ENCODE measurements at regions not wholly inside any gene's neighbourhood (a gene's known extent, or its start where the extent isn't known, plus 50 kb on each side); places are given as distances from the start of the nearest gene placed in this dataset.

DNA sequence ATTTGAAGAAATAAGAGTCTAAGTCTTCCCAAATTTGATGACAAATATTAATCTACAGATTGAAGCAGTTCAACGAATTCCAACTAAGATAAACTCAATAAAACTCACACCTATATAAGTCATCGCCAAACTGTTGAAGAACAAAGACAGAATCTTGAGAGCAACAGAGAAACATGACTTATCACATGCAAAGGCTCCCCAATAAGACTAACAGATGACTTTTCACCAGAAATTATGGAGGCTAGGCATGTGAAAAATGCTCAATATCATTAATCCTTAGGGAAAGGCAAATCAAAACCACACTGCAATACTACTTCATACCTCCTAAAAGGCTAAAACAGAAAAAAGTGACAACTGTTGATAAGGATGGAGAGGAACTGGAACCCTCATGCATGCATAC, 517.6 kb upstream of the SUCLG2 start:
- 76% methylated on average over 2 of the region's 2 CpGs for WGBS
- no peaks in the 10 kb centered on the region for H3K27me3 ChIP-seq
- H3K4me1 ChIP-seq = no peaks in the 10 kb centered on the region
- intact Hi-C loops (cut with DNase I) = no loop called here
- no peak for DNase-seq (ENCODE audit: extremely low spot score)
- peaks cover 0 to 36% (median 20%) of the 10 kb centered on the region in 4 donors for H3K9me3 ChIP-seq
- no peak for TF ChIP-seq POLR2A (IDR thresholded peaks at IDR 0.05; ENCODE audit: low read depth)
- no peak for TF ChIP-seq POLR2AphosphoS5 (IDR thresholded peaks at IDR 0.05)
- TF ChIP-seq, protein P1, sequence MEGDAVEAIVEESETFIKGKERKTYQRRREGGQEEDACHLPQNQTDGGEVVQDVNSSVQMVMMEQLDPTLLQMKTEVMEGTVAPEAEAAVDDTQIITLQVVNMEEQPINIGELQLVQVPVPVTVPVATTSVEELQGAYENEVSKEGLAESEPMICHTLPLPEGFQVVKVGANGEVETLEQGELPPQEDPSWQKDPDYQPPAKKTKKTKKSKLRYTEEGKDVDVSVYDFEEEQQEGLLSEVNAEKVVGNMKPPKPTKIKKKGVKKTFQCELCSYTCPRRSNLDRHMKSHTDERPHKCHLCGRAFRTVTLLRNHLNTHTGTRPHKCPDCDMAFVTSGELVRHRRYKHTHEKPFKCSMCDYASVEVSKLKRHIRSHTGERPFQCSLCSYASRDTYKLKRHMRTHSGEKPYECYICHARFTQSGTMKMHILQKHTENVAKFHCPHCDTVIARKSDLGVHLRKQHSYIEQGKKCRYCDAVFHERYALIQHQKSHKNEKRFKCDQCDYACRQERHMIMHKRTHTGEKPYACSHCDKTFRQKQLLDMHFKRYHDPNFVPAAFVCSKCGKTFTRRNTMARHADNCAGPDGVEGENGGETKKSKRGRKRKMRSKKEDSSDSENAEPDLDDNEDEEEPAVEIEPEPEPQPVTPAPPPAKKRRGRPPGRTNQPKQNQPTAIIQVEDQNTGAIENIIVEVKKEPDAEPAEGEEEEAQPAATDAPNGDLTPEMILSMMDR (IDR thresholded peaks at IDR 0.05) = no peak
- no peak for TF ChIP-seq EP300 (IDR thresholded peaks at IDR 0.05)
- no peak overlapping the region for H3K27ac ChIP-seq (replicated peaks in 1 of 4)
- no peaks in the 10 kb centered on the region for H3K36me3 ChIP-seq
- H3K4me3 ChIP-seq = no peak overlapping the region

DNA sequence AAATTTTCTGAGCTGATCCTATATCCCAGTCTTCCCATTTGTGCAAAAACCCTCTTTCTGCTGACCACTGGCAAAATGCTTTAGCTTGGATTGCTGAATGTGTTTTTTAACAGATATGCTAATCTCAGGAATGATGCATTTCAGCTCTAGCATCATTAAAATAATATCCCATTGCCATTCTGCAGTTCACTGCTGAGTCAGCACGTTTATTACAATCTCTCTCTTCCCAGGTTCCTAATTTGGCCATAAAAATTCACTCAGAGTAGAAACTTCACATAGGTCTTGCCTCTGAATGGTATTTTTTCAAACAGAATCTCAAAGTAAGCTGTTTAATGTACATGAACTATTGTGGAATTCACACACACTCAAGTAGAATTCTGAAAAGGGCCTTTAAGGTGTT, 509.6 kb upstream of the SUCLG2 start:
- Histone ChIP-seq H3K27me3 (no peaks in the 10 kb centered on the region), H3K4me3 (no peak overlapping the region), H3K9me3 (no peaks in the 10 kb centered on the region), H3K4me1 (no peaks in the 10 kb centered on the region), H3K27ac (replicated peaks in 1 of 4) (no peak overlapping the region), H3K36me3 (no peaks in the 10 kb centered on the region)
- TF ChIP-seq POLR2A (IDR thresholded peaks at IDR 0.05; ENCODE audit: low read depth) = no peak
- TF ChIP-seq, protein P1 (IDR thresholded peaks at IDR 0.05) = no peak
- no peak for TF ChIP-seq EP300 (IDR thresholded peaks at IDR 0.05)
- TF ChIP-seq POLR2AphosphoS5 (IDR thresholded peaks at IDR 0.05) = no peak
- WGBS = 70% methylated on average over 1 of the region's 1 CpG
- intact Hi-C loops (cut with DNase I) = no loop called here
- no peak for DNase-seq (ENCODE audit: extremely low spot score)

DNA sequence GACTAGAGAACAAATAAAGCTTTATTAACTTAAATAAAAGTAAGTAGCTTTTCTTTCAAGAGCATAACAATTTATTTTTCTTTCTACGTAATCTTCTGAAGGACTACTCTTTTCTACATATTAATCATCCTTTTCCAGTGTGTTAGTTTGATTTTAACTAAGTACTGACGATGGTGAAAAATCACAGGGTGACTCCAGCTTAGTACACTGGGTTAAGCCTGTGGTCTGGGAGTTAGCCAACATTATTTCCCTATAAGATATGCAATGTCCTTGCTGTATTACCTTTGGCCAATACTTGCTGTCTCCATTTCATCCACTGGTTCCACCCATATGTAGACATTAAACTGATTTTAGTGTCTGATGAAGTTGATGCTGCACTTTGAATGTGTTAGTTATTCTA, 508.6 kb upstream of the SUCLG2 start:
- H3K4me1 ChIP-seq = no peaks in the 10 kb centered on the region
- 53% methylated on average over 2 of the region's 2 CpGs for WGBS
- intact Hi-C loops (cut with DNase I) = no loop called here
- H3K4me3 ChIP-seq = no peak overlapping the region
- TF ChIP-seq, protein P1 (IDR thresholded peaks at IDR 0.05) = no peak
- no peak for TF ChIP-seq POLR2AphosphoS5 (IDR thresholded peaks at IDR 0.05)
- TF ChIP-seq EP300 (IDR thresholded peaks at IDR 0.05) = no peak
- TF ChIP-seq POLR2A (IDR thresholded peaks at IDR 0.05; ENCODE audit: low read depth) = no peak
- no peak overlapping the region for H3K27ac ChIP-seq (replicated peaks in 1 of 4)
- DNase-seq (ENCODE audit: extremely low spot score) = no peak
- no peaks in the 10 kb centered on the region for H3K27me3 ChIP-seq
- no peaks in the 10 kb centered on the region for H3K36me3 ChIP-seq
- no peaks in the 10 kb centered on the region for H3K9me3 ChIP-seq

DNA sequence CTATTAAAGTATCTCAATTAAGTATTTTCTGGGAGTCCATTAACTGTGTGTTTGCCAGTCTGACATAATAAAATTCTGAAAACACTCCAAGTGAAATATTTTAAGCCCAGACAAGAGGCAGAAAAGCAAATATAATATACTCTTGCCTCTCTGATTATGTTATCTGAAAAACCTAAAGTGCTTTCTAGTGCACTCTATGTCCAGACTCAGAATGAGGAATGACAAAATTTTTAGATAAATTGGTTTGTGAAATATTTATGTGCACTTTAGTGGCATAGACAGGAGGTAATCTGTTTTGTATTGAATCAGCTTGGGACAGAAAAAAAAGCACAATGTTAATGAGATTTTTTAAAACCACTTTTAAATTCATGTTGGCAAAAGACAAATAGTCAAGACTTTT, 508.2 kb upstream of the SUCLG2 start:
- TF ChIP-seq POLR2A (IDR thresholded peaks at IDR 0.05; ENCODE audit: low read depth) (no peak), EP300 (IDR thresholded peaks at IDR 0.05) (no peak), POLR2AphosphoS5 (IDR thresholded peaks at IDR 0.05) (no peak)
- TF ChIP-seq, protein P1 (IDR thresholded peaks at IDR 0.05) = no peak
- intact Hi-C loops (cut with DNase I) = no loop called here
- Histone ChIP-seq H3K27ac (replicated peaks in 1 of 4) (no peak overlapping the region), H3K9me3 (no peaks in the 10 kb centered on the region), H3K4me1 (no peaks in the 10 kb centered on the region), H3K27me3 (no peaks in the 10 kb centered on the region), H3K36me3 (no peaks in the 10 kb centered on the region), H3K4me3 (no peak overlapping the region)
- no peak for DNase-seq (ENCODE audit: extremely low spot score)

DNA sequence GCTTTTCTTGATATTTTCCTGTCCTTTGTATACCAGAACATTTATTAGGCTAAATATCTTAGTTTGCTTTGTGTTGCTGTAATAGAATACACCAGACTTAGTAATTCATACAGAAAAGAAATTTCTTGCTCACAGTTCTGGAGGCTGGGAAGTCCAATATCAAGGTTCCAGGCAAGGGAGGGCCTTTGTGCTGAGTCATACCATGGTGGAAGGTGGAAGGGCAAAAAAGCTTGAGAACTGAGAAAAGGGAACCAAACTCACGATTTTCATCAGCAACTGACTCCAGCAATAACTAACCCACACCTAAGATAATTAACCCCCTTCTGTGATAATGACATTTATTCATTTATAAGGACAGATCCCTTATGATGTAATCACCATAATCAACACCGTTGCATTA, 496.9 kb upstream of the SUCLG2 start:
- WGBS = 72% methylated on average over 2 of the region's 2 CpGs
- no peak for DNase-seq (ENCODE audit: extremely low spot score)
- Histone ChIP-seq H3K36me3 (no peaks in the 10 kb centered on the region), H3K27me3 (no peaks in the 10 kb centered on the region), H3K27ac (replicated peaks in 1 of 4) (no peak overlapping the region), H3K9me3 (no peaks in the 10 kb centered on the region), H3K4me1 (no peaks in the 10 kb centered on the region), H3K4me3 (no peak overlapping the region)
- intact Hi-C loops (cut with DNase I) = no loop called here
- TF ChIP-seq POLR2A (IDR thresholded peaks at IDR 0.05; ENCODE audit: low read depth) (no peak), POLR2AphosphoS5 (IDR thresholded peaks at IDR 0.05) (no peak), EP300 (IDR thresholded peaks at IDR 0.05) (no peak)
- TF ChIP-seq, protein P1 (IDR thresholded peaks at IDR 0.05) = no peak
